Sigmoid colon (tissue), 6 donors: ENCODE measurements at regions not wholly inside any gene's neighbourhood (a gene's known extent, or its start where the extent isn't known, plus 50 kb on each side); places are given as distances from the start of the nearest gene placed in this dataset.

Experiments
- DNase-seq: peaks from one replicate; pipeline ENCODE4 v3.0.0-alpha.2; 2019
- H3K27ac ChIP-seq, 4 donors: fragments of 200-600 bp; sonication (generic); one replicate each; pipeline ENCODE4 v1.5.1; 2016 to 2019; ENCODE audit warnings: mild to moderate bottlenecking in 1 of 4
- H3K27me3 ChIP-seq, 3 donors: fragments of 200-600 bp; sonication (generic); one replicate each; pipeline ENCODE4 v1.5.1; 2019; ENCODE audit warnings: mild to moderate bottlenecking in 1 of 3
- H3K36me3 ChIP-seq, 4 donors: fragments of 200-600 bp; sonication (generic); one replicate each; pipeline ENCODE4 v1.5.1; 2016 to 2019
- H3K4me1 ChIP-seq, 4 donors: fragments of 200-600 bp; sonication (generic); one replicate each; pipeline ENCODE4 v1.5.1; 2017 to 2019
- H3K4me3 ChIP-seq, 4 donors: fragments of 200-600 bp; sonication (generic); one replicate each; pipeline ENCODE4 v1.5.1; 2017 to 2019; ENCODE audit warnings: mild to moderate bottlenecking in 2 of 4, moderate library complexity in 1 of 4
- H3K9me3 ChIP-seq, 4 donors: fragments of 200-600 bp in 3 of 4; sonication (generic) in 3 of 4; one replicate each; pipeline versions ENCODE4 v1.5.1 to v1.6.1; 2013 to 2019
- CTCF ChIP-seq, 4 experiments: fragments of 450-650 bp in 3 of 4; fragments of 200-600 bp in 1 of 4; IDR thresholded peaks; one replicate each; pipeline ENCODE4 v1.5.1; 2016 to 2019; ENCODE audit warnings: antibody characterized with exemption in 4 of 4, mild to moderate bottlenecking in 3 of 4, moderate library complexity in 2 of 4
- EP300 ChIP-seq, 4 donors: sonication (generic); formaldehyde crosslinking; IDR thresholded peaks; one replicate each; pipeline ENCODE4 v1.6.1; 2017; ENCODE audit warnings: antibody characterized with exemption in 4 of 4
- POLR2A ChIP-seq, 2 donors: fragments of 450-650 bp; IDR thresholded peaks; one replicate each; pipeline ENCODE4 v1.6.1; 2016; ENCODE audit warnings: antibody characterized with exemption in 2 of 2, mild to moderate bottlenecking in 2 of 2, moderate library complexity in 2 of 2
- POLR2AphosphoS5 ChIP-seq, 4 donors: sonication (generic); formaldehyde crosslinking; IDR thresholded peaks; one replicate each; pipeline ENCODE4 v1.6.1; 2017; ENCODE audit warnings: antibody characterized with exemption in 4 of 4
- WGBS, 2 donors: extraction: QIAGEN DNeasy Blood & Tissue Kit; methylation state at CpG; one replicate each; pipeline ENCODE4 v1.1.7; 2013; 5-methylcytosine and 5-hydroxymethylcytosine counted together
- intact Hi-C: fragments of 100-400 bp; cut with DNase I; formaldehyde crosslinking; loops from one replicate; pipeline ENCODE4 v1.15.1; 2023
- donor health status: healthy with polysubstance abuse.
- donor health status: healthy.

- no peaks in the 10 kb centered on the region for H3K36me3 ChIP-seq
- no peaks in the 10 kb centered on the region for H3K27me3 ChIP-seq
- WGBS, 2 donors, result 85 to 92% methylated on average over 4 of the region's 4 CpGs
- peaks cover 0 to 5% (median 1%) of the 10 kb centered on the region in 4 donors for H3K9me3 ChIP-seq
- no peak overlapping the region for H3K4me3 ChIP-seq
- H3K4me1 ChIP-seq, result no peaks in the 10 kb centered on the region
- DNase-seq, result no peak
- no peak overlapping the region for H3K27ac ChIP-seq
- intact Hi-C loops, result no loop called here
- TF ChIP-seq POLR2AphosphoS5 (IDR thresholded peaks at IDR 0.05), result no peak
- TF ChIP-seq POLR2A (IDR thresholded peaks at IDR 0.05), result no peak
- no peak for TF ChIP-seq CTCF (IDR thresholded peaks at IDR 0.05)
- no peak for TF ChIP-seq EP300 (IDR thresholded peaks at IDR 0.05)
Observed at GRCh38 chr5:118247458-118247857, 740.9 kb downstream of the DTWD2 start.

GRCh38 chr5:118243613-118244012 is 744.7 kb downstream of the DTWD2 start:
- no peaks in the 10 kb centered on the region for H3K27me3 ChIP-seq
- 47 to 74% methylated on average over 2 of the region's 2 CpGs for WGBS, 2 donors
- H3K4me1 ChIP-seq, result no peaks in the 10 kb centered on the region
- no peak overlapping the region for H3K27ac ChIP-seq
- intact Hi-C loops, result no loop called here
- no peaks in the 10 kb centered on the region for H3K9me3 ChIP-seq
- DNase-seq, result no peak
- TF ChIP-seq POLR2A (IDR thresholded peaks at IDR 0.05), result no peak
- no peak for TF ChIP-seq POLR2AphosphoS5 (IDR thresholded peaks at IDR 0.05)
- TF ChIP-seq EP300 (IDR thresholded peaks at IDR 0.05), result no peak
- TF ChIP-seq CTCF (IDR thresholded peaks at IDR 0.05), result no peak
- no peak overlapping the region for H3K4me3 ChIP-seq
- H3K36me3 ChIP-seq, result no peaks in the 10 kb centered on the region

- H3K4me1 ChIP-seq, result no peaks in the 10 kb centered on the region
- no peak overlapping the region for H3K27ac ChIP-seq
- no peaks in the 10 kb centered on the region for H3K27me3 ChIP-seq
- no peaks in the 10 kb centered on the region for H3K36me3 ChIP-seq
- no peak overlapping the region for H3K4me3 ChIP-seq
- no peaks in the 10 kb centered on the region for H3K9me3 ChIP-seq
- no peak for TF ChIP-seq POLR2A (IDR thresholded peaks at IDR 0.05)
- no peak for TF ChIP-seq CTCF (IDR thresholded peaks at IDR 0.05)
- TF ChIP-seq POLR2AphosphoS5 (IDR thresholded peaks at IDR 0.05), result no peak
- no peak for TF ChIP-seq EP300 (IDR thresholded peaks at IDR 0.05)
- intact Hi-C loops, result no loop called here
- DNase-seq, result no peak
Observed at GRCh38 chr5:118243068-118243467, 745.3 kb downstream of the DTWD2 start.

GRCh38 chr5:118236108-118236849 is 752.1 kb downstream of the DTWD2 start:
- WGBS, 2 donors, result 65 to 92% methylated on average over 2 of the region's 2 CpGs
- H3K27ac ChIP-seq, result no peak overlapping the region
- H3K36me3 ChIP-seq, result no peaks in the 10 kb centered on the region
- H3K27me3 ChIP-seq, result no peaks in the 10 kb centered on the region
- no peaks in the 10 kb centered on the region for H3K9me3 ChIP-seq
- H3K4me1 ChIP-seq, result no peaks in the 10 kb centered on the region
- H3K4me3 ChIP-seq, result no peak overlapping the region
- intact Hi-C loops, result no loop called here
- no peak for DNase-seq
- no peak for TF ChIP-seq POLR2AphosphoS5 (IDR thresholded peaks at IDR 0.05)
- no peak for TF ChIP-seq CTCF (IDR thresholded peaks at IDR 0.05)
- no peak for TF ChIP-seq POLR2A (IDR thresholded peaks at IDR 0.05)

GRCh38 chr5:118233606-118234005 is 754.7 kb downstream of the DTWD2 start:
- 63 to 73% methylated on average over 4 of the region's 4 CpGs for WGBS, 2 donors
- no peak for DNase-seq
- no peaks in the 10 kb centered on the region for H3K36me3 ChIP-seq
- H3K27me3 ChIP-seq, result no peaks in the 10 kb centered on the region
- intact Hi-C loops, result no loop called here
- H3K27ac ChIP-seq, result no peak overlapping the region
- TF ChIP-seq CTCF (IDR thresholded peaks at IDR 0.05), result no peak
- TF ChIP-seq POLR2A (IDR thresholded peaks at IDR 0.05), result no peak
- no peak for TF ChIP-seq POLR2AphosphoS5 (IDR thresholded peaks at IDR 0.05)
- TF ChIP-seq EP300 (IDR thresholded peaks at IDR 0.05), result no peak
- no peaks in the 10 kb centered on the region for H3K4me1 ChIP-seq
- H3K9me3 ChIP-seq, result no peaks in the 10 kb centered on the region
- no peak overlapping the region for H3K4me3 ChIP-seq
